Osteoblast (primary cell): ENCODE measurements at regions not wholly inside any gene's neighbourhood (a gene's known extent, or its start where the extent isn't known, plus 50 kb on each side); places are given as distances from the start of the nearest gene placed in this dataset.

ENCODE experiments used
- DNase-seq: peaks from one replicate; pipeline ENCODE4 v3.0.0; 2011; ENCODE audit warnings: low spot score, mixed read lengths; ENCODE audit not compliant: insufficient read length; ENCODE audit errors: missing footprints
- H2AFZ ChIP-seq: 2 replicates; pipeline ENCODE4 v1.6.0; 2011; ENCODE audit warnings: mild to moderate bottlenecking, low read length
- H3K27ac ChIP-seq: 2 replicates; pipeline ENCODE4 v1.5.1; 2011; ENCODE audit warnings: mild to moderate bottlenecking, low read depth, low read length, moderate library complexity
- H3K27me3 ChIP-seq: 2 replicates; pipeline ENCODE4 v1.6.0; 2012; ENCODE audit warnings: mild to moderate bottlenecking, control low read depth, inconsistent platforms, low read length, moderate library complexity; ENCODE audit not compliant: insufficient read depth
- H3K36me3 ChIP-seq: 2 replicates; pipeline ENCODE4 v1.5.1; 2011; ENCODE audit warnings: mild to moderate bottlenecking, low read length, control low read depth, moderate library complexity; ENCODE audit not compliant: insufficient read depth
- H3K4me1 ChIP-seq: 2 replicates; pipeline ENCODE4 v1.5.1; 2011; ENCODE audit warnings: mild to moderate bottlenecking, low read length, control low read depth, moderate library complexity; ENCODE audit not compliant: insufficient read depth
- H3K4me2 ChIP-seq: 2 replicates; pipeline ENCODE4 v1.6.0; 2011; ENCODE audit warnings: mild to moderate bottlenecking, low read length; ENCODE audit not compliant: insufficient read depth
- H3K4me3 ChIP-seq: fragments of 200-600 bp; sonication (generic); 3 replicates; pipeline ENCODE4 v1.5.1; 2012; ENCODE audit warnings: mild to moderate bottlenecking, low read length, inconsistent platforms; ENCODE audit not compliant: insufficient read depth
- H3K79me2 ChIP-seq: 2 replicates; pipeline ENCODE4 v1.6.0; 2012; ENCODE audit warnings: mild to moderate bottlenecking, low read length, control low read depth, inconsistent platforms; ENCODE audit not compliant: insufficient read depth
- H3K9me3 ChIP-seq: 2 replicates; pipeline ENCODE4 v1.5.1; 2011; ENCODE audit warnings: low read depth, low read length, control low read depth
- H4K20me1 ChIP-seq: 2 replicates; pipeline ENCODE4 v1.6.0; 2012; ENCODE audit warnings: mild to moderate bottlenecking, low read length, control low read depth; ENCODE audit not compliant: insufficient read depth
- TF ChIP-seq, protein P1 (sequence below): IDR thresholded peaks from 2 replicates; pipeline ENCODE4 v1.5.1; 2011; ENCODE audit warnings: mild to moderate bottlenecking, low read depth, low read length, moderate library complexity; ENCODE audit errors: extremely low read depth

DNA sequence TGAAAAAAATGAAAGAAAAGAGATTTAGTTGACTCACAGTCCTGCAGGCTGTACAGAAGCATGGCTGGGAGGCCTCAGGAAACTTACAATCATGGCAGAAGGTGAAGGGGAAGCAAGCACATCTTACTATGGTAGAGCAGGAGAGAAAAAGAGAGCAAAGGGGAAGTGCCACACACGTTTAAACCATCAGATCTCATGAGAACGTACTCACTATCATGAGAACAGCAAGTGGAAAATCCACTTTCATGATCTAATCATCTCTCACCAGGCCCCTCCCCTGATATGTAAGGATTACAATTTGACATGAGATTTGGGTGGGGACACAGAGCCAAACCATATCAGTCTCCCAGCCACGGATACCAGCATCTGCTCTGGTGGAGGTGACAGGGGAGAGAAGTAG, 50.8 kb upstream of the CPOX start:
- DNase-seq = no peak
- Histone ChIP-seq H3K4me1 (no peaks in the 10 kb centered on the region), H2AFZ (no peak overlapping the region), H3K9me3 (no peaks in the 10 kb centered on the region), H3K27ac (no peak overlapping the region), H4K20me1 (no peaks in the 10 kb centered on the region), H3K36me3 (no peaks in the 10 kb centered on the region), H3K27me3 (peaks cover 13% of the 10 kb centered on the region), H3K4me3 (no peak overlapping the region), H3K4me2 (no peak overlapping the region), H3K79me2 (no peaks in the 10 kb centered on the region)
- TF ChIP-seq, protein P1, sequence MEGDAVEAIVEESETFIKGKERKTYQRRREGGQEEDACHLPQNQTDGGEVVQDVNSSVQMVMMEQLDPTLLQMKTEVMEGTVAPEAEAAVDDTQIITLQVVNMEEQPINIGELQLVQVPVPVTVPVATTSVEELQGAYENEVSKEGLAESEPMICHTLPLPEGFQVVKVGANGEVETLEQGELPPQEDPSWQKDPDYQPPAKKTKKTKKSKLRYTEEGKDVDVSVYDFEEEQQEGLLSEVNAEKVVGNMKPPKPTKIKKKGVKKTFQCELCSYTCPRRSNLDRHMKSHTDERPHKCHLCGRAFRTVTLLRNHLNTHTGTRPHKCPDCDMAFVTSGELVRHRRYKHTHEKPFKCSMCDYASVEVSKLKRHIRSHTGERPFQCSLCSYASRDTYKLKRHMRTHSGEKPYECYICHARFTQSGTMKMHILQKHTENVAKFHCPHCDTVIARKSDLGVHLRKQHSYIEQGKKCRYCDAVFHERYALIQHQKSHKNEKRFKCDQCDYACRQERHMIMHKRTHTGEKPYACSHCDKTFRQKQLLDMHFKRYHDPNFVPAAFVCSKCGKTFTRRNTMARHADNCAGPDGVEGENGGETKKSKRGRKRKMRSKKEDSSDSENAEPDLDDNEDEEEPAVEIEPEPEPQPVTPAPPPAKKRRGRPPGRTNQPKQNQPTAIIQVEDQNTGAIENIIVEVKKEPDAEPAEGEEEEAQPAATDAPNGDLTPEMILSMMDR = no peak

DNA sequence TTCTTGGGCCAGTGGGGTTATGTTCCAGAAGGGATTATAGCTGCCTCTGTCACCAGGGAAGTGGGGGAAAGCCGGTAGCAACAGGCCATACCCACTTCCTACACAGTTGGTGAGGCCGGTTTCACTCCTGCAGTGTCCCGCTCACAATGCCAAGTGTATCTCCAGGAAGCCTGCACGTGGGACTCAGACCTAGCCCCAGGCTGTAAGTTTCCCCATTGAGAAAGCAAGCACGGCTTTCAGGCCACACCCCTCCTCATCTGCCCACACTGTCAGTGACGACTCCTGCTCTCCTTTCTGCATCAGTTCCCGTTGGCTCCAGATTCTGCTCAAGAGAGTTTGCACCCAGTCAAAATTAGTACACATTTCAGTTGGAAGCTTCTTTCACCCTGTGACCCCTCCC, 51.6 kb upstream of the CPOX start:
- Histone ChIP-seq H2AFZ (peak overlapping the region; percentile 25), H3K79me2 (no peaks in the 10 kb centered on the region), H3K4me2 (no peak overlapping the region), H3K27ac (no peak overlapping the region), H3K4me1 (no peaks in the 10 kb centered on the region), H4K20me1 (no peaks in the 10 kb centered on the region), H3K27me3 (peaks cover 12% of the 10 kb centered on the region), H3K9me3 (no peaks in the 10 kb centered on the region), H3K4me3 (no peak overlapping the region), H3K36me3 (no peaks in the 10 kb centered on the region)
- DNase-seq = no peak
- TF ChIP-seq, protein P1 = no peak

DNA sequence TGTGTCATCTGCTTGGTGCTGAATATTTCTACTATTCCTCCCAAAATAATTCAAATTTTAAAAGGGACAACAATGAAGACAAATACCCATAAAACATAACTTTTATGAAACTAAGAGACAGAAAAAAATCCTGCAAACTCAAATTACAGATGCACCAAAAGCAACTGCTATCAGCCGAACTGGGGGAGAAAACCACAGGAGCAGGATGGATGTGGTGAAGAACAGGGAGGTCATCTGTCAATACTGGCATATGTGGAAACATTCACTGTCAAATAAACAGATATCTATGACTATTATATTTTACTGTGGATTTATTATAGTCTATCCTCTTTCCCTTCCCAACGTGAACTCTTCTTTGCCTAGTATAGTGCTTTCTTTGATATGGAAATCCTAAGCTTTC, 53.3 kb upstream of the CPOX start:
- H3K4me1 ChIP-seq = no peaks in the 10 kb centered on the region
- H3K9me3 ChIP-seq = no peaks in the 10 kb centered on the region
- no peak for DNase-seq
- H4K20me1 ChIP-seq = no peaks in the 10 kb centered on the region
- peaks cover 16% of the 10 kb centered on the region for H3K27me3 ChIP-seq
- H3K79me2 ChIP-seq = no peaks in the 10 kb centered on the region
- H2AFZ ChIP-seq = no peak overlapping the region
- no peak overlapping the region for H3K27ac ChIP-seq
- H3K4me2 ChIP-seq = no peak overlapping the region
- TF ChIP-seq, protein P1 = no peak
- H3K36me3 ChIP-seq = no peaks in the 10 kb centered on the region
- no peak overlapping the region for H3K4me3 ChIP-seq

DNA sequence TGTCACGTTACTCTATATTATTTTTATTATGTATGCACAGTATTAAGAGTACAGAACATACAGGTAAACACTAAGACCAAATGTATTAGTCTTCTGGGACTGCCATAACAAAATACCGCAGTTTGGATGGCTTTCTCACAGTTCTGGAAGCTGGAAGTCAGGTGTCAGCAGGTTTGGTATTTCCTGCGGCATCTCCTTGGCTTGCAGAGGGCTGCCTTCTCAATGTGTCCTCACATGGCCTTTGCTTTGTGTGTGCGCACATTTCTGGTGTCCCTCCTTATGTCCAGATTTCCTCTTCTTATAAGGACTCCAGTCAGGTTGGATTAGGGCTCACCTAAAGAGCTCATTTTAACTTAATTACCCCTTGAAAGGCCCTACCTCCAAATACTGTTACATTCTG, 53.8 kb upstream of the CPOX start:
- Histone ChIP-seq H3K79me2 (no peaks in the 10 kb centered on the region), H3K4me2 (no peak overlapping the region), H4K20me1 (no peaks in the 10 kb centered on the region), H3K9me3 (no peaks in the 10 kb centered on the region), H3K27ac (no peak overlapping the region), H3K4me1 (no peaks in the 10 kb centered on the region), H3K4me3 (no peak overlapping the region), H2AFZ (no peak overlapping the region), H3K36me3 (no peaks in the 10 kb centered on the region), H3K27me3 (peaks cover 16% of the 10 kb centered on the region)
- TF ChIP-seq, protein P1 = no peak
- no peak for DNase-seq
